Stimulated activated CD4-positive, alpha-beta T cell treated with anti-CD3 and anti-CD28 coated beads, TNF-alpha, amount 100 ng/mL, for 1 hour (primary cell): ENCODE measurements at regions not wholly inside any gene's neighbourhood (a gene's known extent, or its start where the extent isn't known, plus 50 kb on each side); places are given as distances from the start of the nearest gene placed in this dataset.

ENCODE experiments used
- DNase-seq, 3 donors: peaks; one replicate each; pipeline ENCODE4 v3.0.0-alpha.2; 2020; ENCODE audit warnings: low read depth in 3 of 3, low spot score in 1 of 3

DNA sequence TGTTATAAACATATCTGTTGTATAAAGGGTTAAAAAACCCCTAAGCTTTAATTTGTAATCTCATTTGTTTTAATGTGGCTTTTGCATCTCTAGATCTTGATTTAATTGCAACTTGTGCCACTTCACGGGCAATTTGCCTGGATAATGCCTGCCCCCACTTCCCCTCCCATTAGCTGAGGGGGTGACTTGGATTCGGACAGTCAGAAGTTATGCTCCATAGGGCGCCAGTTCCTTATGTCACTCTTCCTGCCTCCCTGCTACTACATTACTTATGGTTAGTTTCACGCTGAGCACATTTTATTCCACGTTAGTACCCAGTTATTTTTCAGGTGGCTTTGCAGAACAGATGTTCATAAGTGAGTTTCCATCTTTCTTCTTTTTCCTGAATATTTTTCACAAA is 1015.2 kb upstream of the PHF14 start:
- DNase-seq, result no peak

DNA sequence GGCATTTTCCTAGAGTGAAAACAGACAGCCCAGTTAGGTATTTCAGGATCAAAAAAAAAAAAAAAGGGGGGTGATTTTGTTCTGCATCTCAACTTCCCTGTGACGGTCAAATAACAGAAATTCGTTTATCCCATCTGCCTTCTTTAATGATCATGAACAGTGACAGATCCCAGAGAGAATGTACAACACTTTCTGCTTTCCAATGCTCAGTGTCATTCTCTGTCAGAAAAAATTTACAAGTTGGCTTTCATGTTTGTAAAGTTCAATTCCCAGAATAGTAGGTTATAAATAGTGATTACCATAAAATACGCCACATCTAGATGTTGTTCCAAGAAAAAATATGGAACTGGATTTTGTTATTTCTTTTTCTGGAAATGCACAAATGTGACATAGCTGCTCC is 1013.2 kb upstream of the PHF14 start:
- no peak for DNase-seq

DNA sequence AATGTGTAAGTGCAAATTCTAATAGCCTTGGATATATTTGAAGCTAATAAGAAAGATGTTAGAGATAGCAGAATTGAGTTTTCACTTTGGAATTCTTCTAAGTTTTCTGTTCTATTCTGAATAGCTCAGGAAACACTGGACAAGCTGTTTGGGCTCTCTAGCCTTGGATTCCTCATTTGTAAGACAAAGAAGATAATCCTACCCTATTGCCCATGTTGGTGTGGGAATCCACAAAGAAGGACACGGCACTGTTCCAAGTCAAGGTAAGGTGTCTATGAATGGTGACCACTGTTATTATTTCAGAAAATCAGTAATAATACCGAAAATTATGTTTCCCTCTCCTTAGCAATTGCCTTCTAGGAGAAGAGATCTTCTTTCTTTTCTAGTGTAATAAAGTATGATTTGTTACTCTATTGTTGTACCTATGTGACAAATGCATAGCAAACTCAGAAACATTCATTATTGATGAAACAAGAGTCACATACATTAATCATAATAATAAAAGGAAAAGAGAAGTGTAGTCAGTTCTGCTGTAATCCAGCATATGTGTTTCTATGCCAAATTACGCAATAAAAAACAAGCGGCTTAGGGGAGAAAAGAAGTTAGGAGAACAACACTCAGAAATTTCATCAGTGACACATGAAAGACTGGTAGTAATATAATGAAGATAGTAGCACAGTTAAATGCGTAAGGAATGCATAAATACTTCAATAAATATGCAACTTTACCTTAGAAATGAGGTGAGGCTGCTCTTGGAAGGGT is 1012.3 kb upstream of the PHF14 start:
- no peak for DNase-seq

DNA sequence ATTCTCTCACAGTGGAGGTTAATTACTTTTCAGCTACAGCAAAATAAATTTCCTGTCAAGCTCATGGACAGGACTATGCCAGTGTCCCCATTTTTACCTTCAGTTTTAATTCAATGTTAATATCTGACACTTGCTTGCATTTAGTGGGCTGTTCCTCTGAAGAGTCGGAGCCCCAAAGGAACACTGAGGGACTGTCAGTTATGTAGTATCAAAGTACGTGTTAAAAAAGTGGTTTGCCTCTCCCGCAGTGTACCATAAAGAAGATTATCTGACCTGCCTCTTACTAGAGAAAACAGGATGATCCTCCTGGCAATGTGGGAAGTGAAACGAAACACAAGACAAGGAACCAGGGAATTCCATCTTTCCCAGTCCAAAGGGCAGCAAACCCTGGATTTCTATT is 1010.9 kb upstream of the PHF14 start:
- no peak for DNase-seq

DNA sequence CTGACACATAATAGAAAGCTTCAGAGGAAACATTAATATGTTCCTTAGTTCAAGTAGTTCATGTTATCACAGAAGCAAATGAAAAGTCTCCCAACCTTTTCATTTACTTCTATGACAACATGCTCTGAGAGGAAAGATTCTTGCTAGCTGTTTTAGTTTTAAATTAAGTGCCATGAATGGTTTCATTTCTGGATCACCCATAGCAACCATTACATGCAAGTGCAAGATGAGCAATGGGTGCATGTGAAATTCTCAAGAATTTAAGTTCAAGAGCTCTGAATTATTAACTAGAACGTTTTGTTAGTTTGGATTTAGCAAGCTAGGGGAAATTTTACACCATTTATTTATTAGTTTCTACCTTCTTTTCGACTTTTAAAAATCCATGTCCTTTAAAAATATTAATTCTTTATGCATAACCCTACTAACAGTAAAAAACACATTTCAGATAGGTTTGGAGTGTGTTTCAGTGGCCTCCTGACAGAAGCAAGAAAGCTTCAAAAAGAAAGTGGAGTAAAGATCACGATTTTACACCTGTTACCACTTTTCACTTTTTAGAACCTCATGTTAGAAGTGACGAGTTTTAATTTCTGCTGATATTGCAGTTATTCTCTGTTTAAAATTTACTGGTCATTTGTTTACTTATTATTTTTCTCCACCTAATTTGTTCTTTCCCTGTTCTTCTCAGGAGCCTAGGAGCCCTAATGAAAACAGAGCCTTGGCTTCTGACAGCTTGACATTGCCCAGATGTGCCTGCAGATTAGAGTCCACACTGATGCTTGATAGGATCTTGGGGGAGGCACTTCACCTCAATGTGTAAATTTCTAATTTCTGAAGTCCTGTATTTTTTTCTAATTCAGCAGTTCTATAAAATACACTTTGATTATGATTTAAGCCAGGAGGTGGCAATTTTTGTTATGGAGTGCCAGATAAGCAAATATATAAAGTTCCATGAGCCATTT is 995.3 kb upstream of the PHF14 start:
- no peak for DNase-seq

DNA sequence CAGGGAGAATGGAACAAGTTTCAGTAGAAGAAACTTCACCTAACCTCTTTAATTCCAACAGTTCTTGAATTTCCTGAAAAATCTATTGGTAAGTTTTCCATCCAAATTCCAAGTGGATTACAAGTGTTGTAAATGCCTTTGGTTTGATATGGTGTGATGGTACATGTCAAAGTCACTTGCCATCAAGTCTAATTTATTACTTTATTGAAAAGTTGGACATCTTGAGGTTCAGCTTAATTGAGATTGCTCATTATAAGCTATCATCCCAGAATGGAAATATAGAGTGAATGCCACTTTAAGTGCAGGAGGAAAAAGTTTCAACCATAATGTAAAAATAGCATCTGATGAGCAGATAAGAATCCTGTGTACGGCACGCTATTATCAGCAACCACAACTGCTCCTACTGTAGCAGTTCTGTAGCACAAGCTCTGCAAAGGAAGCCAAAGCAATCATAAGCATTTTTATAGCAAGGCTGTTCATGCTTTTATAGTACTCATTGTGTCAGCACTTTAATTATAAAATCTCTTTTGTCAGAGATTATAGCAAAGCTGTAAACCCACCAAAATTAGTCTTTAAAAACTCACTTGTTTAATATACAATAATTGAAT is 991.8 kb upstream of the PHF14 start:
- no peak for DNase-seq

DNA sequence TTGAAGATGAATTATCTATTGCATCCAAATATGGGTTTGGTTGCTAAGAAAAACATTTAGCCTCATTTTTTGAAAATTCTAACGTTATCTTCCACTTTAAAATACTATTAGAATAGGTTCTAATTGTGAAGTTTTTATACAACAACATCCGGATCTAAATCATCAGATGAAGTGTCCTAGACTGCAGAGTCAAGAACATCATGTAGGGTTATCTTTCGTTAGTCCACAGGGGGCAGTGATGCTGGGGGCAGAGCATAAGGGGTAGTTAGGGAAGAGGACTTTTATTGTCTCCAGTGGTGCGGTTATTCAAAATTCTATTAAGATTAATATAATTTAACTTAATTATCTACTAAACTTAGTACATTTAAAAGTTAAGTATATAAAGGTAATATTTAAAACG is 990.6 kb upstream of the PHF14 start:
- DNase-seq, result no peak

DNA sequence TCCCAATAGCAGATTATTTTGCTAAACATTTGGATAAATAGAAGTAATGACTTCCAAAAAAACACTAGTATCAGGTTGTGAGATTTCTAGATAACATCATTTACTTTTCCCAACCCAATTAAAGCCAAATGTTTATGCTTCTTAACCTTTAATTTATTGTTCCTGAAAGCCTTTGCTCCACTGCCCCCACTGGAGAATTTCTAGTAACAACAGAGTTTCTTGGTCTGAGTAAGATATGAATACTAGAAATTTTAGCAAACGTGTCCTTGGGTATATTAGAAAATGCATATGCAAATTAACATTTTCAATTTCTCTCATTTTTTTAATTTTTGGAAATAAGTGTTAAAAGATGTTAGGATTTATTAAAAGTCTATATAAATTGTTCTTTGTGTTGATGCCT is 958.0 kb upstream of the PHF14 start:
- DNase-seq, result no peak

DNA sequence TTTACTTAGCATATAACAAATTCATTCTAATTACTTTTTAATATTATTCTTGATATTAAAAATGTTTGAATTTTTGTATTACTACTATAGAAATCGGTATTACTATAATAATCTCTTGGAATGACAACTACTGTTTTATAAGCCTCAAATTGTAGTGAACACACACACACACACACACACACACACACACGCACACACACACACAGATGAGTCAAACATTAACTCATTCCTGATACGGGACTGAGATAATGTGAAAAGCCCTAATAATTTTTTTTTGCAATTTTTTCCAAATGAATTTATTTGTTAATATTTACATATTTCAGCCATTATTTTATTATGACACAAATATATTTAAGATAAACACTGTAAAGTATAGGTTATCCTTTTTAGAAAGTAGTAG is 951.2 kb upstream of the PHF14 start:
- no peak for DNase-seq

DNA sequence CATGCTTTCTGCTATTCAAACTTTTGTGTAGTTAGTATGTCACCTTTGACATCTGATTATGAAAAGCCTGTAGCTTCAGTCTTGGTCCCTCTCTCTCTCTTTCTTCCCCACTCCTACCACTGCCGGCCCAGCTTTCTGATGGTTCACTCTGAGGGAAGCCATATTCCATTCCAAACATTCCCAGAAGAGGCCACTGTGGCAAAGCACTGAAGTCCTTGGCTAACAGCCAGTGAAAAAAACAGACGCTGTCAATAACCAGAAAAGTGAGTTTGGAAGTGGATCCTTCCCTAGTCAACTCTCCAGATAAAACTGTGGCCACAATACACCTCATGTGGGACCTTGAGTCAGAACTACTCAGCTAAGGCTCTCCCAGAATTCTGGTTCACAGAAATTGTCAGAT is 950.7 kb upstream of the PHF14 start:
- DNase-seq, result no peak

DNA sequence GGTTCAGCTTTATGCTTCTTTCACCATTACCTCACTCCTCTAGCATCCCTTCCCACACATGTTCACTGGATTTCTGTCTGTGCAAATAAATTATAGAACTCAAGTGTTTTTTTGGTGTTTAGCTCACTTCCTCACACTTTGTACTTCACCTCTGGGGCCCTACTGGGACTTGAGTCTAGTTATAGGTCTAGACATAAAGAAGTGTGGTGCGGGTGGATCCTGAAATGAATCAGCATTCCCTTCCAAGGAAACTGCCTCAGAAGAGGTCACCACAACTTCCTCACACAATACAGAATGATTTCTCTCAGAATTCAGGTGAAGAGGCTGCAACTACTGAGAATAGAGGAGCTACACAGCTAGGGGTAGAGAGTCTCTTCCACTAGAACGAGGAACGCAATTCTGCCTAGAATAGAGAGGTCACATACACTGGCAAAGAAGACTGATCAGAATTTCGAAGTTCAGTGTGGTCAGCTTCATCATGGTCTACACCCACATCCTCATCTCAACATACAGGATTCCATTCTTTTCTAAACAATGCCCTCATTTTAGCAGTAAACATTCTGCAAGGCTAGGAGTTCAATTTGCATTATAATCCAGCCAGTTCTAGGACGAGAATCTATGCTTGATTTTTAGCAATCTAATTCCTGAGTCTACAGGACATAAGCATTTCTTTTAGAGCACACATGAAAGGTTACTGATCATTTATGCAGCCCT is 938.7 kb upstream of the PHF14 start:
- no peak for DNase-seq

DNA sequence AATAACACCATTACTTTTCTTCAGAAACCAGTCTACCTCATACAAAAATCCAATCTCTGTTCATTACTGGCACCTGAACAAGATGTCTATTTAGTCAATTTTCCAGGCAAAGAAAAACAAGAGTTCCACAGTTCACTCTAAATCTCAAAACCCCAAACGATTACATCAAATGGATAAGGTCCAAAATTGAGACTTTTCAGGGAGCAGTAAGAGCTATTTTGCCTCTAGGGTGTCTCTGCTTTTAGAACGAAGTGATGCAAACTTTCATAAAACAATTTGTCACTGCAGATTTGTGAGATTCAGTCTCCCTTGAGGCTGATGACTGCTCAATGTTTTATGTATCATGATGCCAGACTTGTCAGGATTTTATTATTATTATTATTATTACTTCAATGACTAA is 937.0 kb upstream of the PHF14 start:
- DNase-seq, result no peak

DNA sequence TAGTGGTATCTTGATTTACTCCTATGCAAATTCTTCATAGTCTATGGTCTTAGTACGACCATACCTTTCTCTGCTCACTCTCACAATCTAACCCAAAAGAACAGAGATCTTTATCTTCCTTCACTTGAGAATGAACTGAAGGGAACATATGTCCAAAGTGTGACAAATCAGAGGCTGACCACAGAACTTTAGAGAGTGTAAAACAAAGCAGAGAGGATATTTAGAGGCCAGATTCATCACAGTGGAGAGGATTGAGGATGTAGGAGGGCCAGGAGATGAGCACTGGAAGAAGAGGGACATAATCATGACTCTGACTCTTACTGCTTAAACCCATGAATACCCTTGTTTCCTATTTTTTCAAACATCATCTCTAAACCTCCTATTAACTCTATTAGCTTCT is 935.3 kb upstream of the PHF14 start:
- no peak for DNase-seq

DNA sequence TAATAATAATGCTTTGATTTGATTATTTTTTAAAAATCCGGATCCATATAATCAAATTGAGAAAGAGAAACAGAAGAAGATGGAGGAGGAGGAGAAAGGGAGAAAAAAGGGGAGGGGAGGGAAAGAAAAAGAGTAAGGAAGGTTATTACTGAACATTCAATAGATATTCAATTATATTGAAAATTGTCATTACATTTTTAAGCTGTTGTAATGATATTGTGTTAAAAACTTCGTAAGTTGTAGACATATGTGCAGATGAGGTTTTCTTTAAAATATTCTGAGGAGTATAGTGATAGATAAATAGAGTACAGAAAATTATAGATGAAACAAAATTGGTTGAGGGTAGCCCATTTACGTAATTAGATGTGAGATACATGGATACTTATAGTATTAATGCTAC is 933.0 kb upstream of the PHF14 start:
- no peak for DNase-seq

DNA sequence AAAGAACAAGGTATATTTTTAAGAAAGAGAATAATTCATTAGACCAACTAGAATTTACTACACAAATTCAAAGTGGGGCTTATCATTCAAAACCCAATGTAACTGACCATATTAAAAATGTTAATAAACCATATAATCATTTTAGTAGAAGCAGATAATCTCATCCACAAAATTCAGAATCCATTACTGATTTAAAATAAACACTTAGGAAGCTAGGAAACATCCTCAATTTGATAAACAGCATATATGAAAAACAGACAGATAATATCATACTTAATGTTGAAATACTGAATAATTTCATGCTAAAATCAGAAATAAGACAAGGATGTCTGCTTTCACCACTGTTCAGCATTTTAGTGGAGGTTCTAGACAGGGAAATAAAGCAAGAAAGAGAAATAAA is 902.8 kb upstream of the PHF14 start:
- DNase-seq, result no peak

DNA sequence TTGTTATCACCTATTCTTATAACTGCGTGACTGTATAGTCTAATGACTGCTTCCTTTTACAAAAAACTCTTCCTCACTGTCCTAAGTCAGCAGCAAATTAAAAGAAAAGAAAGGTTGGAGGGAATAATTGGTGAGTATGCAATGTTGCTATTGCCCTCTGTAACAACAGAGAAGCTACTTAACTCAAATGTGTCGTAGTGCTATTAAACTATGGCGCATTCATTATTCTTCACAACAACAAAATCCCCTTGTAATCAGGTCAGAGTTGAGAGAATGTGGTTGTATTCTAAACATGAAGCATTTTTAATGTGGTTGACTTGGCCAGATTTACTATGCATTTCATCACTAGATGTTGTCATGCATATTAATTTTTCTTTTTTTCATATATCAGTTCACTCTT is 897.8 kb upstream of the PHF14 start:
- DNase-seq, result no peak

DNA sequence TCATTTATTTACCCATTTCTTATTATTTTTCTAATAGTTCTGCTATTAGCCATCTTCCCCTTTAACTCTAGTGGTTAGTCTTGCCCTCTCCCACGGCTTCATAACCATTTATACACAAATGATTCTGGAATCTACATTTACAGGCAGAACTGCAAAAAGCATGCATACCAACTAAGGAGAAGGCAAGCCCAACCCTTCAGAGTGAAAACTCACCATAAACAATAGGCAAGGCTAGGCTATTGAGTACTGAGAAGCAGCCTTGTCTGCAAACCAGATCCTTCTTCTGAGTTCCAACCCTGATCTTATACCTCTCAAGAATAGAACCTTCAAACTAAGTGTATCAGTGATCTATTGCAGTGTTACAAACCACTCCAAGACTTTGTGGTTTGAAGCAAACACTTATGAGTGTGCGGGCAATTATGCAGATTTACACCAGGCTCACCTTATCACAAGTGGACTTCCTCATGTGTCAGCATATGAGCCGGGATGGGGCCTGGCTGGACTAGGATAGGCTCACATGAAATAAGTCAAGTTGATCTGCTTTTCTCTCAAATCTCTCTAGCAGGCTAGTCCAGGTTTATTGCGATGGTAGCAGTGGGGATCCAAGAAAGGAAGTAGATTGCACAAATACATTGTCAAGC is 896.9 kb upstream of the PHF14 start:
- DNase-seq, result no peak

DNA sequence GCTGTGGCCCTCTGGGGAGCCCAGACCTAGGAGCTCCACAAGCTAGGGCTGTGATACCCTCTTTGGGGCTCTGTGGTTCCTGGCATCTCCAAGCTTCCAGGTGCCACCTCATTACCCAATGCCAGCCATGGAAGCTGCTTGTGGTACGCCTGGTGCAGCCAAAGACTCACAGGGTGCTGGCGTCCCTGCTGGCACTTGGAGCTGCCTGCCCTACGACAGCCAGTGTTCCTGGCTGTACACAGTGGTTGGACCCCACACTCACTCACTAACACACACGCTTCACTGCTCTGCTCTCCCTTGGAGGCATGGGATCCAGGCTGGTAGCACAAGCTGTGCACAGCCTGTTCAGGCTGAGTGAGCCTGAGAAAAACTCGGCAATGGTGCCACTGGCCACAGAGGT is 894.1 kb upstream of the PHF14 start:
- no peak for DNase-seq

DNA sequence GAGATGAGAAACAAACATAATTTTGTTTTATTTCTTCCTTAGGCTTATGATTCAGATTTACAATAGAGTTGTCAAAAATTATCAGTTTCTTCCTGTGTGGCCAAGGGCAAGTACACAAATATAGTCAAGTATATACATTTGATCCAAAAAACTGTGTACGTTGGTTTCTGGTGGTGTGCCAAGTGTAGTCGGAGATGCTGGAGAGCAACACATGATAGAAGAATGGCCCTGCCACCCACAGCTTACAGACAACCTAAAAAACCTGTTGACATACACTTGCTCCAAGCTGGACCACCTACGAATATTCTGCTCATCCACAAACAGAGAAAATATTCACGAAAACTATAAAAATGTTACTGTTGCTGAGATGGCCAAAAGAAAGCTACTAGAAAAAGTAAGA is 890.8 kb upstream of the PHF14 start:
- DNase-seq, result no peak

DNA sequence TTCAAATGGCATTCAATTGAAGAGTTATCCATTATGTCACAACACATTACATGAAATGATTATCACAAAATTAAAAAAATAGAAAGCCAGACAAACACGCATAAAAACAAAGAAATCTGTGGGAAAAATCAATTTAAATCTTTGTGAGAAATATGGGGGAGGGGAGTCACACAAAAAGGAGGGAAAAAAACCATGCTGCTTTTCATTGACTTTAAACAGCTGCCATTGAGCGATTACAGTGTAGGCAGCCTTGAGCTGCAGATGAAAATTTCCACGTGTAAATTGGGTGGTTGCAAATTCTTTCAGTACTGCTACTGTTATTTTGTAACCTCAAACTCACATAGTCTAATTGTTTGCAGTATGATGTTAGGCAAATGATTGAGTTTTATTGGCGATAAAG is 889.9 kb upstream of the PHF14 start:
- no peak for DNase-seq

DNA sequence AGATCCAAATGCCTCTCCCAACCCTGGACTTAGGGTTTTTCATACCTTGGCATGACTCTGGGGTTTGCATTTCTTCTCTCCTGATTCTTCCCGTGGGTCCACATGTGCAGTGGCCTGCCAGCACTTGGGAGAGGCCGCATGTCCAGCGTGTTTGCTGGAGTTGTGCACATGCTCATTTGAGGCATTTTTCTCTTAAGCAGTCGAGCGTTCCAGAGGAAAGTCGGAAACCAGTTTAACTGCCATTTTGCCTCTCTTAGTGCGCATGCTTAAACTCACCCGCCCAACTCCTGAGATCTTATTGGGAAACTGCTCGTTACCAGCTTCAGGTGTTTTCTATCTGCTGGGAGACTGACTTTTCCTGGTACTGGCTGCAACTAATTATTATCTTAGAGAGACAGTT is 888.4 kb upstream of the PHF14 start:
- DNase-seq, result no peak
